IPS DF 6.9 (cell line): ENCODE measurements at regions not wholly inside any gene's neighbourhood (a gene's known extent, or its start where the extent isn't known, plus 50 kb on each side); places are given as distances from the start of the nearest gene placed in this dataset.
"Not testable (repeated sequence)": the region's sequence is repeated elsewhere in the genome, so short reads cannot be mapped to it uniquely, and the experiment has no call there.

Experiments
- DNase-seq: peaks from one replicate; pipeline ENCODE4 v3.0.0-alpha.2; 2013; ENCODE audit warnings: low read depth, low spot score
- H3K27ac ChIP-seq: one replicate; pipeline ENCODE4 v1.5.1; 2013; ENCODE audit warnings: low read length, control low read depth
- H3K27me3 ChIP-seq: 2 replicates; pipeline ENCODE4 v1.6.1; 2013; ENCODE audit warnings: mild to moderate bottlenecking, low read length; ENCODE audit not compliant: control insufficient read depth, insufficient read depth
- H3K36me3 ChIP-seq: 2 replicates; pipeline ENCODE4 v1.6.1; 2013; ENCODE audit warnings: low read length; ENCODE audit not compliant: control insufficient read depth, insufficient read depth
- H3K4me1 ChIP-seq: 2 replicates; pipeline ENCODE4 v1.6.1; 2013; ENCODE audit warnings: low read length; ENCODE audit not compliant: control insufficient read depth, insufficient read depth
- H3K4me3 ChIP-seq: 2 replicates; pipeline ENCODE4 v1.5.1; 2013; ENCODE audit warnings: mild to moderate bottlenecking, low read length
- H3K9me3 ChIP-seq: 2 replicates; pipeline ENCODE4 v1.6.1; 2013; ENCODE audit warnings: low read length, inconsistent platforms; ENCODE audit not compliant: control insufficient read depth, insufficient read depth
- WGBS: extraction: QIAGEN DNeasy Blood & Tissue Kit; methylation state at CpG from one replicate; pipeline ENCODE4 v1.1.7; 2013; ENCODE audit warnings: mixed read lengths, missing lambda C conversion rate; ENCODE audit not compliant: insufficient read length, insufficient coverage; 5-methylcytosine and 5-hydroxymethylcytosine counted together

DNA sequence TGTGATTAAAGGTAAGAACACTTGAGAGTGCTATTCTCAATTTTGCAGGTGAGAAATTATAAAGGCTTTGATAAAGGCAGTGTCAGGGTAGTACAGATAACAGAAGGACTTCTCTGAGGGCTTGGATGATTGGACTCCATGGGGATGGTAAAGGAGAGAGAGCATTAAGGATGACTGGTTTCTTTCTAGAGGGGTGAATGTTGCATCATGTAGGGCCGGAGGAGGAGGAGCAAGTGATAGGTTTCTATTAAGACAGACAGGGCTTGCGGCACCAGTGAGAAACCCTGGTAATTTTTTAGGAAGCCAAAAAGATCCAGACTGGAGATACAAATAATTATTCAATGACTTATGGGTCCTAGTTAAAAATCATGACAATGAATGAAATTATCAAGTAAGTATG, 230.7 kb upstream of the MME start:
- Histone ChIP-seq H3K4me3 (no peak overlapping the region), H3K27me3 (no peaks in the 10 kb centered on the region), H3K36me3 (no peaks in the 10 kb centered on the region), H3K27ac (no peak overlapping the region), H3K9me3 (no peaks in the 10 kb centered on the region), H3K4me1 (no peaks in the 10 kb centered on the region)
- WGBS: no CpG with 5 or more reads among the region's 2 CpGs
- no peak for DNase-seq

- Histone ChIP-seq H3K4me1 (no peaks in the 10 kb centered on the region), H3K27ac (no peak overlapping the region), H3K4me3 (no peak overlapping the region), H3K27me3 (no peaks in the 10 kb centered on the region), H3K9me3 (no peaks in the 10 kb centered on the region), H3K36me3 (no peaks in the 10 kb centered on the region)
- no CpG with 5 or more reads among the region's 1 CpG for WGBS
- no peak for DNase-seq
Measured at GRCh38 chr3:154844863-154845262, 235.3 kb upstream of the MME start.

DNA sequence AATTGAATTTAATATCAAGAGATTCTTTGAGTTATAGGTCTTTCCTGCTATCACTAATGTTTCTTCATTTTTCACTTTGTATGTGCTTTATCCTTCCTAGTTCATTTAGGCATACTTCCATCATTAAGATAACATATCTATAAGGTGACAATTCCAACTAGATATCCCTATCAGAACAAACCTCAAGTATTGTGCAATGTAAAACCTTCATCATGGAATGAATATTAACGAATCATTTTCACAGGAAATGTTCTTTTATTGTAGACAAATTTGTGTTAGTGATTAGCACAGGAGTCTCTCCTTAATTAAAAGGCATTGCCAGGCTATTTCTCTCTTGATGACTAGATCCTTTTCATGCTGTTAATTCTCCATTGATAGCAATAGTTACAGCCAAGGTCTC, 236.5 kb upstream of the MME start:
- DNase-seq: no peak
- Histone ChIP-seq H3K36me3 (no peaks in the 10 kb centered on the region), H3K4me1 (no peaks in the 10 kb centered on the region)

DNA sequence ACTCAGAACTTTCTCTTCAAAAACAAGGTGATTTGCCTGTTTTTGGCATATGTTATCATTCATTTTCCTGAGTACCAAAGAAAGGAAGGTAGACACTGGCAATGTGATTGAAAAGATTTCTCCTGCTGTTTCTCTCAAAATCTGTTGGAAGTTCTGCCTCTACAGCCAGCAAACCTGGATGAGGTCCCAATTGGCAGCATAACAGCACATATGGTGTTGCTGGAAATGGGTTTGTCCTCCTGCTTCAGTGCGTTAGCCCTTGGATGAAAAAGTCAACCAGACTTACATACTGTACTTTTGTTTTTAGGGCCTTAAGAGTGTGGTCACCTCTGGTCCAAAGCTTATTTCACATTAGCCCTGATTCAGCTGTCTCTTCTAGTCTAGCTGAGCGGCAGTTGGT, 237.6 kb upstream of the MME start:
- Histone ChIP-seq H3K36me3 (no peaks in the 10 kb centered on the region), H3K4me1 (no peaks in the 10 kb centered on the region), H3K9me3 (no peaks in the 10 kb centered on the region), H3K27me3 (no peaks in the 10 kb centered on the region), H3K4me3 (no peak overlapping the region), H3K27ac (no peak overlapping the region)
- WGBS: no CpG with 5 or more reads among the region's 2 CpGs
- no peak for DNase-seq

More for the DNA sequence above, 236.5 kb upstream of the MME start:
- Histone ChIP-seq H3K4me3 (no peak overlapping the region), H3K27me3 (no peaks in the 10 kb centered on the region), H3K27ac (no peak overlapping the region), H3K9me3 (no peaks in the 10 kb centered on the region)
- WGBS: no CpG with 5 or more reads among the region's 1 CpG

DNA sequence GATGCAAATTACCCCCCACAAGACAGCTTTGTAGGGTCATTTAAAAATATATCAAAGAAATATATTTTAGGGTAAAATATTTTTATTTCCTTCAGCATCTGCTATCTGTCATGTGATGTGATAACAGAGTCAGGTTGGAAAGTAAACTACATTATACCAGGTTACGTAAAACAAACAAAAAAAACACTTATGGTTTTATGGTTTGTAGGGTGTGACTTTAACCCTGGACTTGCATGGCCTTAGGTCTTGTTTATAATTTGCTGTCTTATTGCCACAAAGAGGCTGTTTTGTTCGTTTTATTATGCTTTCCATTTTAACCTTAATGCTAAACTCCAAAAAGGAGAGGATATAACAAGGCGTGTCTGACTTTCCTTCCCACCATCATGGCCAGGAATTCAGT, 244.5 kb upstream of the MME start:
- H3K4me1 ChIP-seq: no peaks in the 10 kb centered on the region
- DNase-seq: no peak
- H3K4me3 ChIP-seq: no peak overlapping the region
- H3K27me3 ChIP-seq: no peaks in the 10 kb centered on the region
- WGBS: no CpG with 5 or more reads among the region's 3 CpGs
- no peak overlapping the region for H3K27ac ChIP-seq
- no peaks in the 10 kb centered on the region for H3K9me3 ChIP-seq
- no peaks in the 10 kb centered on the region for H3K36me3 ChIP-seq

DNA sequence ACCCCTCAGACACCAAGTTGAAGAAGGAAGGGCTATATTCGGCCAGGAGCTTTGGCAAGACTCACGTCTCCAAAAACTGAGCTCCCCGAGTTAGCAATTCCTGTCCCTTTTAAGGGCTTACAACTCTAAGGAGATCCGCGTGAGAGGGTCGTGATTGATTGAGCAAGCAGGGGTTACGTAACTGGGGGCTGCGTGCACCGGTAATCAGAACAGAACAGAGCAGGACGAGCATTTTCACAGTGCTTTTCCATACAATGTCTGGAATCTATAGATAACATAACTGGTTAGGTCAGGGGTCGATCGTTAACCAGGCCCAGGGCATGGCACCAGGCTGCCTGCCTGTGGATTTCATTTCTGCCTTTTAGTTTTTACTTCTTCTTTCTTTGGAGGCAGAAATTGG, 245.3 kb upstream of the MME start:
- not testable (repeated sequence) for H3K9me3 ChIP-seq, H3K4me1 ChIP-seq, H3K27me3 ChIP-seq, H3K4me3 ChIP-seq, DNase-seq, H3K36me3 ChIP-seq, H3K27ac ChIP-seq
- WGBS: no CpG with 5 or more reads among the region's 12 CpGs

DNA sequence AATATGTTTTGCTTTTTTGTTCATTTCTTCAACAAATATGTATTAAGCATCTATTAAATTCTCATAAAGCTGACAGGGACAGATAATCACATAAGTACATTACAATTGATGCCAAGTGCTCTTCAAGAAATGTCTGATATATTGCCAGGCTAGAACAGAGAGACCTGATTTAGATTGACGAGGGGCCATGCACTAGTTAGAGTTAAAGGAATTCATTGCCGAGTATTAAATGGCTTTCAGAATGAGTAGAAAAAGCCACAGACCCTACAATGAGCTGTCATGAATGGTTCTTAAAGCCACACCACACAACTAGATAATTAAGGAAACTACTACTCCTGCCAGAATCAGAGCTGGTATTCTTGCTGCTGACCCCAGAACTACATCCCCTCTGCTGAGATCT, 250.2 kb upstream of the MME start:
- no peaks in the 10 kb centered on the region for H3K27me3 ChIP-seq
- no peak overlapping the region for H3K4me3 ChIP-seq
- H3K9me3 ChIP-seq: no peaks in the 10 kb centered on the region
- H3K36me3 ChIP-seq: no peaks in the 10 kb centered on the region
- DNase-seq: no peak
- WGBS: no CpG with 5 or more reads among the region's 2 CpGs
- H3K4me1 ChIP-seq: no peaks in the 10 kb centered on the region
- no peak overlapping the region for H3K27ac ChIP-seq

- no CpG with 5 or more reads among the region's 3 CpGs for WGBS
- no peaks in the 10 kb centered on the region for H3K9me3 ChIP-seq
- no peaks in the 10 kb centered on the region for H3K27me3 ChIP-seq
- no peaks in the 10 kb centered on the region for H3K4me1 ChIP-seq
- no peak for DNase-seq
- no peaks in the 10 kb centered on the region for H3K36me3 ChIP-seq
- no peak overlapping the region for H3K27ac ChIP-seq
- no peak overlapping the region for H3K4me3 ChIP-seq
Measured at GRCh38 chr3:154819491-154819890, 260.6 kb upstream of the MME start.

DNA sequence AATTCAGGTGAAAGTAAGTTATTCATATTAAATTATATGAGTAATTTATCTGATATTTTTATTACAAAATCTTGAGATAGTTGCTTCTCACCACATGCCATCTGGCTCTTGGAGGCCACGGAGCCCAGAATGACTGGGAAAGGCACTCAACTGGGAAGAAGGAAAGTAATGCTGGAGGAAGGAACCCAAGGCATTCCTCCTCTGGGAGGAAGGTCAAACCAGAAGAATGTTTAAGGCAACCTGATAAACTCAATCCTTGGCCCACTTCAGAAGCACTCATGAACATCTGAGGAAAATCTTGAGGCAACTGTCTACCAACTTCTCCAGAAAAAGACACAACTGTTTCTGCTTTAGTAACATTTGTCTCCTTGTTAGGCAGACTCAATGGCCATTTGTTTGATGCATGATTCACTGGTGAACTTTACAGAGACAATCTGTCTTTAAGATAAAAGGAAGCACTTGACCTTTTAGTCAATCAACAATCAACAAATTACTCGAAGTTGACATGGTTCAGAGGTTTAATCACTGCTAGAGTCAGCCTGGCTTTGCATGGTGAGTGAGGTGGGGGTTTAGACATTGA, 261.4 kb upstream of the MME start:
- H3K36me3 ChIP-seq: no peaks in the 10 kb centered on the region
- H3K4me1 ChIP-seq: no peaks in the 10 kb centered on the region
- DNase-seq: no peak
- H3K27me3 ChIP-seq: no peaks in the 10 kb centered on the region
- no peaks in the 10 kb centered on the region for H3K9me3 ChIP-seq
- H3K27ac ChIP-seq: no peak overlapping the region
- no CpG with 5 or more reads among the region's 2 CpGs for WGBS
- no peak overlapping the region for H3K4me3 ChIP-seq

DNA sequence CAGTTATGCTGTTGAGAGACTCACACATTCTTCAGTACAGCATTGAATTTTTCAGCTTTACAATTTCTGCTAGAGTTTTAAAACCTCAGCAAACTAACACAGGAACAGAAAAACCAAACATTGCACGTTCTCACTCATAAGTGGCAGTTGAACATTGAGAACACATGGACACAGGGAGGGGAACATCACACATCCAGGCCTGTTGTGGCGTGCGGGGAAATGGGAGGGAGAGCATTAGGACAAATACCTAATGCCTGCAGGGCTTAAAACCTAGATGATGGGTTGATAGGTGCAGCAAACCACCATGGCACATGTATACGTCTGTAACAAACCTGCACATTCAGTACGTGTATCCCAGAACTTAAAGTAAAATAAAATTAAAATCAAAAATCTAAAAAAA, 270.1 kb upstream of the MME start:
- H3K4me3 ChIP-seq, H3K27me3 ChIP-seq, H3K9me3 ChIP-seq, H3K36me3 ChIP-seq, H3K27ac ChIP-seq, DNase-seq, H3K4me1 ChIP-seq: not testable (repeated sequence)
- no CpG with 5 or more reads among the region's 5 CpGs for WGBS

DNA sequence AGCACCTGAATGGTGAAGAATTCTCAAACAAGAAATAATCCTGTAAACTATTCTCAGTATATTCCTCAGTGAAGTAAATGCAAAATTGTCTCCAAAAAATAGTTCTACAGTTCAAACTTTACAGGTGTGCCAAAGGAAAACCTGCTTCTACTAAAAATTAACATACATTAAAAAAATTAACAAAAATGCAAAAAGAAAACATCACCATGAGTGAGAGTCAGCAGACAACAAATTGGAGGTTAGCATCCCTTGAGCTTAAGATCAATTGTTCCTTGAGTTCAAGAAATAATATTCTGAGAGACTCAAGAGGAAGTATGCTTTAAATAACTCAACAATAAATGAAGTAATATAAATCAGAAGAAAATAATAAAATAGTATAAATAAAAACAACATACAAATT, 278.4 kb upstream of the MME start:
- Histone ChIP-seq H3K27me3 (no peaks in the 10 kb centered on the region), H3K36me3 (no peaks in the 10 kb centered on the region), H3K9me3 (no peaks in the 10 kb centered on the region; the same call in 1 of the 2 replicates), H3K4me1 (no peaks in the 10 kb centered on the region), H3K4me3 (no peak overlapping the region), H3K27ac (no peak overlapping the region)
- no peak for DNase-seq
